ENCODE measurements at regions not wholly inside any gene's neighbourhood (a gene's known extent, or its start where the extent isn't known, plus 50 kb on each side); places are given as distances from the start of the nearest gene placed in this dataset.

- no peak for DNase-seq
These were observed 511.8 kb upstream of the USP24 start for GRCh38 chr1:55726994-55727393.

DNA sequence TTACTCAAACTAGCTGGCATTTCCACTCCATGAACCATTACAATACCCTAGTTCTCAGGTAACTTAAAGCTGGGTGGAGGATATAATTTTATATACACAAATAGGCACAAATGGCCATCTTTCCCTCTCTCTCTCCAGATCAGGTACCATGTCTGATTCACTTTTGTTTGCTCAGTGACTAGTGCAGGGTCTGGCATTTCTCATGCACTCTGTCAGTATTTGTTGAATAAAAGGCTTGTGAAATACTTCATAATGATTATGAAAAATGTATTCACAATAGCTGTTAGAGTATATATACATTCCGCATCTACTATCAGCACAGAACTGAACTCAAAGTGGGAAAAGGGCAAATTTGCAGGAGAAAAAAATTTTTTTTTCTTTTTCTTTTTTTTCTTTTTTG lies 510.2 kb upstream of the USP24 start:
- DNase-seq: no peak

- no peak for DNase-seq
These were observed 509.6 kb upstream of the USP24 start for GRCh38 chr1:55724551-55725325.

DNA sequence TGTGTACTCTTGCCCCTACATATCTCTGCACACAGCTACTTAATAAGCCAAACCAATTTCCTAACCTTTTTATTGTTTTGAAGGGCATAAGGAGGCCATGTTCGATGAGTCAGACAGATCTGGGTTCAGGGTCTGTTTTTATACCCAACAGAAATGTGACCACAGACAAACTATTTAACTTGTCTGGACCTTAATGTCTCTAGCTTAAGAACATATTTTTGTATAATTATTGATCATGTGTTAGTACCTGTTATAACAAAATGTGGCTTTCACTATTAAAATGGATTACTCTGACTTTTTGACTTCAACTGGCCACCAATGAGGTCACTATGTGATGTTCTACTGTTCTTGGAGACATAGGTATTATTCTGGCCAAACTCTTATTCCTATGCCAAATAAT lies 507.8 kb upstream of the USP24 start:
- DNase-seq: no peak

GRCh38 chr1:55720261-55720660 lies 505.1 kb upstream of the USP24 start:
- no peak for DNase-seq

- no peak for DNase-seq
These were observed 503.9 kb upstream of the USP24 start for GRCh38 chr1:55718758-55719671.

GRCh38 chr1:55717111-55717510 lies 501.9 kb upstream of the USP24 start:
- no peak for DNase-seq

GRCh38 chr1:55716610-55717009 lies 501.4 kb upstream of the USP24 start:
- no peak for DNase-seq

GRCh38 chr1:55716151-55716550 lies 501.0 kb upstream of the USP24 start:
- DNase-seq: no peak

- no peak for DNase-seq
These were observed 499.1 kb upstream of the USP24 start for GRCh38 chr1:55714230-55714629.

DNA sequence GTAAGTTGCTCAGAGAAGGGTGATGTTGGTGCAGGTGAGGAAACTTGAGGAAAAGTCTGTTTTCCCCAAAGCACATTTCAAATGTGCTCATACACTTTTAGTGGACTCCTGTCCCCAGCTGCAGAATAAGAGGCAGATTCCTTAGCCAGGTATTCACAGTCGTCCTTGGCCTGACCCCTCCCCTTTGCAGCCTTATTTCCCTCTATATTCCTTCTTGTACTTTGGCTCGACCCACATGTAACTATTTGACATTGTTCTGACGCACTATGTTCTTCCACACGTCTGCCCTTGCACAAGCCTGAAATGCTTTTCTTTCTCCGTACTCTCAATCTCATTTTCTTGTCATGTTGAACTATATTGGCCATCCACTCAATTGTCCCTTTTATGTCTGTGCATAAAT lies 498.4 kb upstream of the USP24 start:
- DNase-seq: no peak

DNA sequence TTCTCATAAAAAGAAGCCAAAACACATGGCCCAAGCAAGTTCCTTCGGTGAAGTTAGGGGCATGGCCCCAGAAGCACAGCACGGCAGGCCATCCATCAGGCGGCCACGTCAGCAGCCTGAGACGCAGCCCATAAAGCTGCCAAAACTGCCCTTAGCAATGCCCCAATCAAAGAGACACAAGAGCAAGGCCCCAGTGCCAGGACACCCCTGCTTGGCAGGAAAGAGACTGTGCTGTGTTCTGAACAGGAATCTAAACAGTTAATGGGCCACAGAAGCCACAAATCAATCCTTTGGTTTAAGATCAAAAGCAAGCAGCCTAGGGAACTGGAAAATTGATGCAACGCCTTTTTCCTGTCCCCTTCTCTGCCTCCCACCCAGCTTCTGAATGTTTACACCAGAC lies 497.0 kb upstream of the USP24 start:
- DNase-seq: no peak

DNA sequence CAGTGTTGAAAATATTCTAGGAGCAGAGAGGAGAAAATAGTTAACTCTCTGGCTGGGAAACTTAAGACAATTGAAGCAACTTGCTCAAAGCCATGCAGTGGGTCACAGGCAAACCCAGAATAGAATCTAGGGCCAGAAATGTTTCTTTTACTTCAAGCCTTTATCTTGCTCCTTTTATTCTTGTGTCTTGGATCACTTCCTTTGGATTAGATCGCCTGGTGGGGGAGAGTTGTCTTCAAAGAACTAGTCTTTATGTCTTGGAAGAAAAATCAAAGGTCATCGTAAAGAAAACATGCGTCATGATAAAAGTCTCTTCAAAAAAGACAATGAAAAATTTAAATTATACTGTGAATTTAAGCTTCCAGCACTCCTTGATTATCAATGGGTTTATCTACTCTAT lies 493.6 kb upstream of the USP24 start:
- DNase-seq: no peak

DNA sequence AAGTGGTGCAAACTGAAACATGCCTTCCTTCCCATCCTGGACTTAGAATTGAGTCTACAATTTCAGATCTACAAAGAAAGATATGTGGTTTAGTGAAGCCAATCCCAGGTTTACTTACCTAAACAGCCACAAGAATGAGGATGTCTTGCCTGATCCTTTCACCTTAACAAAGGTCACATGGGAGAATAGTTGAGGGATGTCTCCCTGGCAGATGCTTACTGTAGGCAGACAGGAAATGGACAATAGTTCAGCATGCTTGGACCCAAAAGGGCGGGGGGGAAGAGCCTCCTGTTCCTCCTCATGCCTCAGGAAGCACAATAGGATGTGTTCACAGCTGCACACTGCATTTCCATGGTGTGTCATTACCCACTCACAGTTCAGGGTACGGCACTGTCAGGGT lies 492.7 kb upstream of the USP24 start:
- DNase-seq: no peak

DNA sequence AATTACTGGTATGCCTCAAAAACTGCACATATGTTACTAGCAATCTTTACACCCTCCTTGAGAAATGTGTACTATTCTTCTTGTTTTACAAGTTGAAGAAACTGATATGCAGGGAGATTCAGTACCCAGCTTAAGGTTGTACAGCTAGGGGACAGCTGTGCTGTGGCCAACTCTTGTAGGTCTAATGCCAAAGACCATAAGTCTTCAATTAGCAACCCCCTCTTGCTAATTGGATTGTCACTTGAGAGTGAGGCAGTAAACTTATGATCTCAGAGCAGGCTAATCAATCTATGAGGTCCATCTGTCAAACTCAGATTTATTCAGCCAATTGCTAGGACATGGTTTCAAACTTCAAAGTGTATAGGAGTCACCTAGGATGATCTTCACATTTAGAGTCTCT lies 492.0 kb upstream of the USP24 start:
- DNase-seq: no peak

DNA sequence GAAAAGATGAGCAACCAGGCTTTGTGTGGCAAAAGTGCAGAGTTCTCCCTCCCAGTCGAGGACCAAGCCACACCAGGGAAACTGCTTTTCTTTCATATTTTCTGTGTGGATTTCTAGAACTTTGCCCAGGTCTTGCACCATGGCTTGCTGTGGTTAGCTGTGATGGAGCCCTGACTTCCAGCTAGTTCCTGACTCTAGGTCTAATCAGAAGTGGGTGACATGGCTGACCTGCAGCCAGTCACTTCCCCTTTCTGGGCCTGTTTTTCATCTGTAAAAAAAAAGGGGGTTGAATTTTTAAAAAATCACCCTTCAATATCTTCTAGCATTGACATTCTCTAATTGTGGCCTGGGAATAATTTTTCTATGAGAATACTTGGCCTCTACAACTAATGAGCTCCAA lies 491.2 kb upstream of the USP24 start:
- no peak for DNase-seq

GRCh38 chr1:55703726-55704363 lies 488.7 kb upstream of the USP24 start:
- no peak for DNase-seq

GRCh38 chr1:55702064-55702463 lies 486.9 kb upstream of the USP24 start:
- DNase-seq: peak in 1 of 5 experiments; percentile 4

GRCh38 chr1:55700359-55701130 lies 485.4 kb upstream of the USP24 start:
- no peak for DNase-seq

- DNase-seq: no peak
These were observed 484.1 kb upstream of the USP24 start for GRCh38 chr1:55699228-55699627.

DNA sequence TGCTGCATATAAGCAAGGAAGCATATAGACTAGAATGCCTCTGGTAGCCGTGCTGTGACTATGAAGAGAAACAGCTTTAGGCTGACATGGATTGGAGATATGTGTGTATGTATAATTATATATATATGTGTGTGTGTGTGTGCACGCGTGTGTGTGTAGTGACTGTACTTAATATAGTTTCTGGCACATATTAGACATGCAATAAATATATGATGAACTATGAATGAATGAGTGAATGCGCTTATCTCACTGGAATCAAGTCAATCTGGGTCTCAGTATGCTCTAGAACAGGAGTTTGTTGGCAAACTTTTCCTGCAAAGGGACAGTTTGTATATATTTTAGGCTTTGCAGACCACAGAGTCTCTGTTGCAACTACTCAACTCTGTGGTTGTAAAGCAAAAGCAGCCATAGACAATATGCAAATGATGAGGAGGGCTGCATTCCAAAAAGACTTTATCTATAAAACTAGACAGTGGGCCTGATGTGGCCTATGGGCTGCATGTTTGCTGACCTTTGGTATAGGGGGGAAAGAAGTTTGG lies 482.9 kb upstream of the USP24 start:
- DNase-seq: no peak

- no peak for DNase-seq
These were observed 481.7 kb upstream of the USP24 start for GRCh38 chr1:55696891-55697290.
